NCI-H1105 (cell line): ENCODE measurements at regions not wholly inside any gene's neighbourhood (a gene's known extent, or its start where the extent isn't known, plus 50 kb on each side); places are given as distances from the start of the nearest gene placed in this dataset.

ENCODE experiments used
- DNase-seq: peaks from one replicate; lab custom pipeline; 2025; lab: John Stamatoyannopoulos, UW

GRCh38 chr4:35461931-35462659 lies 782.2 kb downstream of the ARAP2 start:
- no peak for DNase-seq

DNA sequence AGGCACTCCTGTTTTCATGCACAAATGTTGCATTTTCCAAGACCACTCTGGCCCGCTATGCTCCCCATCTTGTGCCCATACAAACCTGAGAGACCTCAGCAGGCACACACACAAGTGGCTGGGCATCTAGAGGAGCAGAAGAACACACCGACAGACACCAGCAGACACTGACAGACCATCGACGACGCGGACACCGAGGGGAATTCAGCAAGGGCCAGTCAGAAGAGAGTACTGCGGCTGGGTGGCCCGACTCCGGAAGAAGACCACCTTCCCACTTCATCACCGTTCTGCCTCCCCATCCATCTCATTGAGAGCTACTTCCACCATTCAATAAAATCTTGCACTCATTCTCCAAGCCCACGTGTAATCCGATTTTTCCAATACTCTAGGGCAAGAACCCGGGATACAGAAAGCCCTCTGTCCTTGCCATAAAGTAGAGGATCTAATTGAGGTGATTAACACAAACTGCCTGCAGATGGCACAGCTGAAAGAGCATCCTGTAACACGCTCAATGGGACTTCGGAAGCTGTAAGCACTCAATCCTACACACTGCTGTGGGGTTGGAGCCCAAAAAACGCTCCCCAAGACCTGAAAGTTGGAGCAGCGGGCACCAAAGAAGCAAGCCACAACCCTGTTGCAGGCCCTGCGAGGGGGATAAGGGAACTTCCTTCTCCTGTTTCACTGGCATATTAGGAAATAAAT lies 780.9 kb downstream of the ARAP2 start:
- DNase-seq: no peak

DNA sequence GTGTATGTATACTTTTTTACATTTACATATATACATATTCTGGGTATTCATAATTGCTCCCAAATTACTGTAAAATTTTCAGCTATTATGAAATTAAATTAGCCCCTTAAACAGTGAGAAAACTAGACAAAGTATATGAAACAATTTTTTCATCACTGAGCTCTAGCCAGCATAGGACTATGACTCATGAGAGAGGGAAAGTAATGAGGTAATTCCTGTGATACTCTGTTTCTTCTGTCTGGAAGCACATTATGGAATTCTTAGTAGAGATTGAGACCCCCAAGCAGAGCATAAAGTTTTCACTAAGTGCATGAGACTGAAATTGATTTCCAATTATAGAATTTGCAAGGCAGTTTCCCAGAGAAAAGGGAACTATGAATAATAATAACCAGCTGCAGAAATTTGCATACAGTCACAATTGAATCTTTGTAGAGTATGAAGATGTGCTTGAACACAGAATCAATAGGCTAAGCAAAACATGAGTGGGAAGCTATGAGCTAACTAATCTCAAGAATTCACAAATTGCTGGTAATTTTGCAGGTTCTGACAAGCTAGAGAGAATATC lies 779.3 kb downstream of the ARAP2 start:
- no peak for DNase-seq

- DNase-seq: no peak
These were observed 753.2 kb downstream of the ARAP2 start for GRCh38 chr4:35491093-35491492.

DNA sequence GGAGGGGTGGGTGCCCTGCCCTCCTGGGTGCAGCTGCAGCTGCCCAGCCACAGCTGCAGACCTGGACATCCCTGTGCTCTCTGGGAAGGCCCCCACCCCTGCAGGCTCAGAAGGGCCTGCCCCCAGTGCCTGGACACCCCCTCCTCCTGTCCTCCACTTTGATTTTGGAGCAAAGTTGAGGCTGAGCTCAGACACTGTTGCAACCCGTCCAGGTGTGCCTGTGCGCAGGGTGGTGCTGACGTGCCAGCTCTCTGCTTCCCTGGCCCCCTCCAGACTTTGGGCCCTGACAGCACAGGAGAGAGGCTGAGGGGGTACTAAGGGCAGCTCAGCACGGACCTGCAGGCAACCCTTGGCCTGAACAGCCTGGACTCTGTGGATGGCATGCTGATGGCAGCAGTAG lies 750.3 kb downstream of the ARAP2 start:
- DNase-seq: no peak

DNA sequence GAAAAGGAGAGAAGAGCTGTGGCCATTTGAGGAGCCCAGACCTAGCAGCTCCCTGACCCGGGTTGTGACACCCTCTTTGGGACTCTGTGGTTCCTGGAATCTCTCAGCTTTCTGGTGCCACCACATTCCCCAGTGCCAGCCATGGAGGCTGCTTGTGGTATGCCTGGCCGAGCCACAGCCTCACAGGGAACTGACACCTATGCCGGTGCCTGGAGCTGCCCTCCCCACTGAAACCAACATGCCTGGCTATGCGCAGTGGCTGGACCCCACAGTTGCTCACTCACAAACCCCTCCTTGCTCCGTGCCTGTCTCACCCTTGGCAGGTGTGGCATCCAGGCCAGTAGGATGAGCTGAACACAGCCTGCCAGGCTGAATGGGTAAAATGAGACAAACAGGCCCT lies 749.4 kb downstream of the ARAP2 start:
- DNase-seq: no peak

- no peak for DNase-seq
These were observed 743.5 kb downstream of the ARAP2 start for GRCh38 chr4:35500812-35501211.

DNA sequence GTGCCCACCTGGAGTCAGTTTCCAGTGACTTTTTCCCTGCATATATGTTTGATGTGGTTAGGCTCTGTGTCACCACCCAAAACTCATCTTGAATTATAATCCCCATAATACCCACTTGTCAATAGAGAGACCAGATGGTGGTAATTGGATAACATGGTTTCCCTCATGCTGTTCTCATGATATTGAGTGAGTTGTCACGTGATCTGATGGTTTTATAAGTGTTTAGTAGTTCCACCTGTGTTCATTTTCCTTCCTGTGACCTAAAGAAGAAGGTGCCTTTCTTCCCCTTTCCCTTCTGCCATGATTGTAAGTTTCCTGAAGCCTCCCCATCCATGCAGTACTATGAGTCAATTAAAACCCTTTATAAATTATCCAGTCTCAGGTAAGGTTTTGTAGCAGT lies 740.9 kb downstream of the ARAP2 start:
- no peak for DNase-seq

- no peak for DNase-seq
These were observed 738.2 kb downstream of the ARAP2 start for GRCh38 chr4:35506161-35506560.

DNA sequence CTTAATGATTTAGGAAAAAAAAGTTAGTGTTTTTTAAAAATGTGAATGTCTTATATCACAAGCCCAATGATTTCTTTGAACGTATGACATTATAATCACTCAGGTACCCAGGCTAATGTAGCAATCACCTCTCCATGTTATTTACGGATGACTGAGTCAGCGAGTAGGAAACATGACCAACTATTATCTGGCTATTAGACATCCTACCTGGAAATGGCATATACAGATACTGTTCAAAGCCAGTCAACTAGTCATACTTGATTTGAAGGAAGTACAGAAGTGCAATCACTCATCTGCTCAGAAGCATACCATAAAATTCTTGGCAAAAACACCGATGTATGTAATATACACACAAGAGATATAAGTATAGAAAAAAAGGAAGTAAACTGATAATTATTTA lies 732.5 kb downstream of the ARAP2 start:
- DNase-seq: no peak

- DNase-seq: no peak
These were observed 728.2 kb downstream of the ARAP2 start for GRCh38 chr4:35516102-35516501.

- DNase-seq: peak; percentile 29
These were observed 724.3 kb downstream of the ARAP2 start for GRCh38 chr4:35520059-35520458.

DNA sequence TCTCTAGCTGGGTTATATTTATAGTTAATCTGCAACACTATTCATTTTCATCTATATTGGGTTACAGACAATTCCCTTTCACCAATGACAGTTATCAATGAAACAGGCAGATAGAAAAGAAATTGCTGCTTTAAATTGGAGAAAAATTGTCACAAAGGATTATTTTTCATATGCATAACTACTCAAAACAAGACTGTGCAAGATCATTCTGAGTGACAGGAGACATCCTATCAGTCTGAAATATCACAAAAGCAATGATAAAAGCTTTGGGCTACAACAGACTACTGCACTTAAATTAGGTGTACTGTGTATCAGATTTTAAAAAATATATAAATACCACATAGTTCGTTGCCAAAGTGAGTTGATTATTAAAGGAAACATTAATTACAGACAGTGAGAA lies 722.6 kb downstream of the ARAP2 start:
- DNase-seq: no peak

GRCh38 chr4:35525192-35525978 lies 718.9 kb downstream of the ARAP2 start:
- DNase-seq: no peak

DNA sequence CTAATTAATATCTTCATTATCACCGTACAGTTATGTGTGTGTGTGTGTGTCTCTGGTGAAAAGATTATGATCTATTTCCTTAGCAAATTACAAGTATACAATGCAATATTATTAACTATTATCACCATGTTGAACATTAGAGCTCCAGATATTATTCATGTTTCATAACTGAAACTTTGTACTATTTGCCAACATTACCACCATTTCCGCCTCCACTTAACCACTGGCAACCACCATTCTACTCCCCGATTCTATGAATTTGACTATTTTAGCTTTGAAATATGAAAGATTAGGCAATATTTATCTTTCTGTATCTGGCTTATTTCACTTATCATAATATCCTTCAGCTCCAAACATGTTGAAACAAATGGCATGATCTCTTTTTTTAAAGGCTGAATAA lies 717.9 kb downstream of the ARAP2 start:
- no peak for DNase-seq

DNA sequence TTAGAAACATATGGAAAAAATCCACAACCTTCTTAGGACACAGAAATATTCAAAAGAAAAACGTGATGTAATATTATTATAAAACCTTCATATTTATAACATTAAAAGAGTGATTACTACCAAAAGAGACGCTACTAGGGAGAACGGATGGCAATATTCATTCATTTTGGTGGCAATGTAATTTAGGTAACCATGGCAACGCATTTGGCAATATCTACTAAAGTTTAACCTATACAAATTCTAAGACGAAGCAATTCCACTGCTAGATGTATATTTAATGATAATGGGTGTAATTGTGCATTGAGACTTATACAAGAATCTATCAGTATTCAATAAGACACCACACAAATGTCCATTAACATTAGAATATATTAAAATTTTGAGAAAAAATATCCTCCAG lies 709.4 kb downstream of the ARAP2 start:
- DNase-seq: no peak

- DNase-seq: no peak
These were observed 705.5 kb downstream of the ARAP2 start for GRCh38 chr4:35538807-35539206.

DNA sequence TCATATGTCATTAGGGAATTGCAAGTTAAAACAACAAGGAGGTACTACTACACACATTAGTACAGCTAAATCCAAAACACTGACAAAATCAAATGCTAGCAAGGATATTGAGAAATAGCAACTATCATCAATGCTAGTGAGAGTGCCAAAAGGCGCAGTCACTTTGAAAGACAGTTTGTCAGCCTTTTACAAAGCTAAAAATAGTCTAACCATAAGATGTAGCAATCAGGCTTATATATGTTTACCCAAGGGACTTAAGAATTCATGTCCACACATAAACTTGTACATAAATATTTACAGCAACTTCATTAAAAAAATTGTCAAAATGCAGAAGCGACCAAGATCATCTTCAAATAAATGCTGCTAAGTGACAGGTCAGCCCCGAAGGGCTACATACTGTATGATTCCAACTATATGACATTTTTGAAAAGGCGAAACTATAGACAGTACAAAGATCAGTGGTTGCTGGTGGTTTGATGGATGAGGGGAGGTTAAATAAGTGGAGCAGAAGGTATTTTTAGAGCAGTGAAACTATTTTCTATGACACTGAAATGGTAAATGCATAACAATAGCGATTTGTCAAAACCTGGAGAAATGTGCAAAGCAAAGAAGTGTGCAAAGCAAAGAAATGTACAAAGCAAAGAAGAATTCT lies 704.8 kb downstream of the ARAP2 start:
- DNase-seq: no peak

DNA sequence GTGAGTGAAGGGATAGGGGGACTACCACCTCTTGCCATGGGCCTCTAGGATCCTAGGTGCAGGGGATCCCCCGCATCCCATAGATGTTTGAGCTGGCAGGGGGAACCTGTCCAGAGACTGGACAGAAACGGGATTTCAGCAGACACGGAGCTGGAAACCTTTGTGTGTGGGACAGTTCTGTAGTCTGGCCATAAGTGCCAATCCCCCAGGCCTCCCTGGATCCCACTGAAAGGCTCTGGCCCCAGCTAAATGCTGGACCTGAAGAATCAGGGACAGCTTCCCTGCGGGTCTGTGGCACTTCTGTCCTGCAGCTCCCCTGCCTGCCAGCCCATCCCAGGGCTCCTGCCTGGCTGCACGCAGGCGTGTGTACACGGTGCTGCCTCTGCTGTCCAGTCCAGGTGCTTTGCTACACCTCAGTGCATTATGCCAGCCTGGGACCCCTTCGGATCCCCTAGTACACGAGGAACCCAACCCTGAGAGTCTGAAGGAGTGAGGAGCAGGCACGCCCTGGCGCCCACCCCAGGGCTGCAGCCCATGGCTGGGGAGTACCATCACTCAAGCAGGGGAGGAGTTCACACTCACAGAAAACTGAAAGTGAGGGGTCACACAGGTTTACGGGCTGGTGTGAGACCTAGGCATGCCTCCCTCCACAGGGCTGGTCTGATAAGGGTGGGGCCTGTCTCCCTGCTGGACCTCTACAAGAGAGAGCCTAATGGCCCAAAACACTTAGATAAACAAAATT lies 703.0 kb downstream of the ARAP2 start:
- DNase-seq: no peak

- no peak for DNase-seq
These were observed 702.5 kb downstream of the ARAP2 start for GRCh38 chr4:35541888-35542213.

GRCh38 chr4:35548921-35549320 lies 695.4 kb downstream of the ARAP2 start:
- no peak for DNase-seq

DNA sequence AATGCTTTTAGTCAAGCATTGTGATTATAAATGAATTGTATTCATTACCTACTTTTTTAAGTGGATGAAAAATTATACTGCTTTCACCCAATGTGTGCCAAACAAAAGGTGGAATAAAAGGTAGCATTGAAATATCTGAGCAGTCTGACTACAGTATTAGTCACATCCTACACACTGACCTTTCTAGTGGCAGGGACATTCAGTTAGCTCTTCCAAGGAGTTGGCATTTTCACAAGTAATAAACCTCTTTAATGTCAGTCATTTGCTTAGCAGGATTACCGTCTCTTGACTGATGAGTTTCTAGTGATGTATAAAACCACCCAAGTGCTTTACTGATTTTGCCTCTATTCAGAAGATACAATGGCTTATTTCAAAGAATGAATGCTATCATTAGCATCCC lies 687.9 kb downstream of the ARAP2 start:
- DNase-seq: no peak
